HG02943 (cell line): ENCODE measurements at regions not wholly inside any gene's neighbourhood (a gene's known extent, or its start where the extent isn't known, plus 50 kb on each side); places are given as distances from the start of the nearest gene placed in this dataset.
"Not testable (repeated sequence)": the region's sequence is repeated elsewhere in the genome, so short reads cannot be mapped to it uniquely, and the experiment has no call there.

ENCODE experiments used
- ATAC-seq: cut with Tn5 transposase; IDR thresholded peaks from one replicate; pipeline ENCODE4 v1.9.1; 2021; ENCODE audit warnings: mild to moderate bottlenecking, low read depth, moderate library complexity; ENCODE audit not compliant: unreplicated experiment

GRCh38 chr11:15825976-15826650, 530.2 kb downstream of the SOX6 start:
- no peak for ATAC-seq

- ATAC-seq: peak; percentile 69
Measured at GRCh38 chr11:15826826-15827225, 529.5 kb downstream of the SOX6 start.

GRCh38 chr11:15828215-15828853, 528.0 kb downstream of the SOX6 start:
- ATAC-seq: no peak

- ATAC-seq: no peak
Measured at GRCh38 chr11:15829312-15829711, 527.0 kb downstream of the SOX6 start.

DNA sequence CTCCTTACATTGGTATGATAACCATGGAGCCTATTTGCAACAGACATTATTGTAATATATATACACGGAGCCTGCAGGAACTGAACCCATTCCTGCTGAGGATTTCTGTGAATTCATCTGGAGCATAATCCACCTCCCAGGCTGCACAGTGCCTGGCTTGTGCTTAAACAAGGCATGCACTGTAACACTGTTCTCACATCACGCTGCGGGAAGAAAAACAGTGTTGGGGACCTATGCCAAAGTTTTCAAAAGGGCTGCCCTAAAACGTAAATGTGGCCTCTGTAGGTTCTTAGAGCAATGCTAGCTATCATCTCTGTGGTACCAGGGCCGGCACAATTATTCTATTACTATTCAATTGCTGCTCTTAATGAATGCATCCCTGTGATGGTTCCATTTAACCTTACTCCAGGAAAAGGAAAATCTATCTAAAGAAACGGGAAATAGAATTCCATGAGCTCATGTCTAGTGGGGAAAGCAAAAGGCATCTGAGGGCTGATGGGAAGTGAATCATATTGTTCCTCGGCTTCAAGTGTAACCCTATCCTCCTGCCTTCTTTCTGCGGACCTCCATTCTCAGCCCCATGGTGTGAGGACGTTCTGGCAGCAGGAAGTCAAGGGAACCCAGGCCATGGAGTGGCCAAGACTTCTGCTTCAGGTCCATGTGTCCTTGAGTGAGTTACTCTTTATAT, 525.5 kb downstream of the SOX6 start:
- ATAC-seq: no peak

- ATAC-seq: no peak
Measured at GRCh38 chr11:15835788-15836411, 520.4 kb downstream of the SOX6 start.

DNA sequence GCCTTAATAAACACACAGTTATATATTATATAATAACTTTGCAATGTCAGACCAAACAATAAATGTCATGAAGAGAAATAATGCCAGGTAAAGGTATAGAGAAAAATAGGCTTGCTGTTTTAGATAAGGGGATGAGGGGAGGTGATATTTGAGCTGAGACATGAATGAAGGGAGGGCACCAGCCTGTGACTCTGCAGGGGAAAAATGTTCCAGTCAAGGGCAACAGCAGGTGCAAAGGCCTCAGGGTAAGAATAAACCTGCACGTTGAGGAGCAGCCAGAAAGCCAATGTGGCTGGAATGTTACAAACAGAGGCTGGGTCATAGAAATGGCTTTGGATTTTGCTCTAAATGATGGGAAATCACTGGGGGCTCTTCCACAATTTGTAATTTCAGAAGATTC, 519.6 kb downstream of the SOX6 start:
- ATAC-seq: no peak

DNA sequence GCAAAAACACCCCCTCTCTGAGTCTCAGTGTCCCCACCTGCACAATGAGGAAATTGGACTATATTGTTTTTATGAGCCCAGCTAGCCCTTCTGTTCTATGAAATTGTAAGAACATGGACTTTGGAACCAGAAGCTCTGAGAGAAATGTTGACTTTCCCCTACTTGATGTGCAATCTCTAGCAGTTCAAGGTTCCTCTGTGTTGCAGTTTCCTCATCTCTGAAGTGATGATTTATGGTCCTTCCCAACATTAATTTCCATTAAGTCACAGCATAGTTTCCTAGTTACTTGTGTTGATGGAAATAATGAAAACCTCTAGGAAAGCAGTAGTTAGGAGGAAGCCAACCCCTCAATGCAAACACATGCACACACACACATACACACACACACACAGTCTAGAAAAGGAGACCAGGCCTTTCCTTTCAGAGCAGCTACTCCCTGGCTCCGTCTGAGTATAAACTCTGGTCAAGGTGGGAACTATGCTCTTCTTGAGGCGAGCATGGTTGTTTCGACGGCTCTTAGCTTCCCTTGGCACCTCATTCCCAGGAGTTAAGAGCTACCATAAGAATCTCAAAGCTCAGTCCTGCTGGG, 518.4 kb downstream of the SOX6 start:
- no peak for ATAC-seq

DNA sequence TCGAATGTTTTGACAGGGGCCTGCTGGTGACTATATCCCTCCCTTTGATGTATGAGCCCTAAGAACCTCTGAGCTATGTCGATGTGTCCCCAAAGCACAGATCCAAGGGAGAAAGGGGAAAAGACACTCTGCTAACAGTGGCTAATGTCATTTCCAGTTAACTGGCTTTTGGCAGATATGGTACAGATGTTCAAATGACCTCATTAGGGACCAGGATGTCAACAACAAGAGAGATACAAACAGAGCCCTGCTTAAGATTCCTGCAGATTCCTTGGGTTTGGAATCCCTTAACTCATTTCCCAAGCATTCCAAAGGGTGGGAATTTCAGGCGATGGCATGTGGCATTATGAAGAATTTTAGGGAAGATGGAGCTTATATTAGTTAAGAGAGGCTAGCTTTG, 517.3 kb downstream of the SOX6 start:
- no peak for ATAC-seq

DNA sequence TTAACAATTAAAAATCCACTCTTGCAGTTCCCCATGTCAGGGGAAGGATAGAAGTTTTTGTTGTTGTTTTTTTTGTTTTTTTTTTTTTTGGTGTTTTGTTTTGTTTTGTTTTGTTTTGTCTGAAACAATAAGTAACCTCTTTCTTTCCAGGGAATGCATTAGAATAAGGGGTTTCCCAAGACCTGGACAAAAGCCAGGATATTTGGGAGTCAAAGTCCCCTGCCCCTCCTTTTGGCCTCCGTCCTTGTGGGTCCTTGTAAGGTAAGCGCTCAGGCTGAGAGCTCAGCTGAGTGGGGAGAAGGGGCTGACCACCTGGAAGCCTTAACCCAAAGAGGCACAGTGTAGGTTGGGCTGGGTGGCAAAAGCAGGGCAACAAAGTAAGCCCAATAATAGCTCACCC, 515.4 kb downstream of the SOX6 start:
- ATAC-seq: no peak

GRCh38 chr11:15841931-15842740, 514.2 kb downstream of the SOX6 start:
- ATAC-seq: no peak

DNA sequence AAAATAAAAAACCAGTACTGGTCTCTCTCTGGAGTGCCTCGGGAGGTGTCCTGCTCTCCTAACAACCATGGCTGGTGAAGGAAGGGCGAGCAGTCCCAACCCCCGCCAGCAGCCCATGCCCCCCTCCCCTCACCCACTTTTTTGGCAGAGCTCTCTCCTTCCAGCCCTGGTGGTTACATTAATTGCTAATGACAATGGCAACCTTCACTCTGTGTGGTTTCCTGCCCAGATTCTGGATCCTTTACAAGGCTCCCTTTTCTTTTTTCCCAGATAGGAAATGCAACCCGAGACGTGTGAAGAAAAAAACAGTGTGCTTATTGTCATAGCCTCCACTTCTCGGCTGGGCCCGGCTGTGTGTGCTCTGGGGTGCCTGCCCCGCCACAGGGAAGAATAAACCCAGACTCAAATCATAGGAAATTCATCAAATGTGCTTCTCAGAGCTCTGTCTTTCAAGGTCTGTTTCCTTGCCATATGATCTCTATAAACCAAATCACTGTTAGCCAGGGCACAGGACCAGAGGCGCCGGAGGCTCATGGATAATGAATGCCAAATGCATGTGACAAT, 513.0 kb downstream of the SOX6 start:
- no peak for ATAC-seq

GRCh38 chr11:15845261-15845660, 511.1 kb downstream of the SOX6 start:
- ATAC-seq: no peak

DNA sequence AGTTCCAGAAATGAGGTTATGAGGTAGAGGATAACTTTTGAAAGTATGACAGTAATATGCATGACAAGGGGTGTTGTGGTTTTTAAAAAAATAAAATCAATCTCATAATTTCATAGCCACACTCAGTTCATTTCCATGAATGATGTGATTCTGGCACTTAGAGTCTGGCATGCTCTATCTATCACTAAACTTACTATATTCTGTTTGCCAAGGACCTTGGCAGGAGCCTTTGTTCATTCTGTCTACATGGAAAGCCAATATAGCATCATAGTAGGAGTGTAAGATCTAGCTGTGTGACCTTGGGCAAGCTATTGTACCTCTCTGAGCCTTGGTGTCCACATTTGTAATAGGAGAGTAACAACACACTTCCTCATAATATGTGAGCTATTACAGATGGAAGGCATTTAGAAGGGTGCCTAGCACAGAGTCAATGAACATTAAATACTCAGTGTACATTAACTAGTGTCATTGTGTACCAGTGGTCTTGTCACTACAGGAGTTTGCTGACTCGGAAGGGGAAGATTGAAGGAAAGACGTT, 507.6 kb downstream of the SOX6 start:
- ATAC-seq: no peak

DNA sequence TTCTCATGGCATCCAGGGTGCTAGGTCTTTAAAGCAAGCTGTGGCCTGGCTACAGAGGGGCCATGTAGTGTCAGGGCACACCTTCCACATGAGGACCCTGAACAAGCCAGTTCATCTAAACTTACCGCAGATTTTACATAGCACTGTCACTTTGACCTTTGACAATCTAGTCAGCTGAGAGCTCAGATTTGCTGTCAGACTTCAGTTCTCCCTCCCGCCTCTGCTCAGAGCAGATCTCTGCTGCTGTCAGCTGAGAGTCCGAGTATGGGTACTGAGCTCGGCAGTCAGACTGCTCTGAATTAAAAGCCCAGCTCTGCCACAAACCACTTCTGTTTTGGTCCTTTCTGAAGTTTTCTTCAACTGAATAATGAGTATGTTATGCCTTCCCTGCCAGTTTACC, 507.1 kb downstream of the SOX6 start:
- ATAC-seq: no peak

DNA sequence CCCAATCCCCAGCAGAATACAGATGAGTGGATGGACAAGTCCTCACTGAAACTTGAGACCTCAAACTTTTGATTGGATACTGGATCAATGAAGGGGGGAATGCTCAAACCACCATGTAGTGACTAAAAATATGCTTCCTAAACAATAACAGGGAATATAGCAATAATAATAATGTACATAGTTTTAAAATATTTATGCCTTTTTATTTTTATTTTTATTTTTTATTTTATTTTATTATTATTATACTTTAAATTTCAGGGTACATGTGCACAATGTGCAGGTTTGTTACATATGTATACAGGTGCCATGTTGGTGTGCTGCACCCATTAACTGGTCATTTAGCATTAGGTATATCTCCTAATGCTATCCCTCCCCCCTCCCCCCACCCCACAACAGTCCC, 506.0 kb downstream of the SOX6 start:
- ATAC-seq: not testable (repeated sequence)

DNA sequence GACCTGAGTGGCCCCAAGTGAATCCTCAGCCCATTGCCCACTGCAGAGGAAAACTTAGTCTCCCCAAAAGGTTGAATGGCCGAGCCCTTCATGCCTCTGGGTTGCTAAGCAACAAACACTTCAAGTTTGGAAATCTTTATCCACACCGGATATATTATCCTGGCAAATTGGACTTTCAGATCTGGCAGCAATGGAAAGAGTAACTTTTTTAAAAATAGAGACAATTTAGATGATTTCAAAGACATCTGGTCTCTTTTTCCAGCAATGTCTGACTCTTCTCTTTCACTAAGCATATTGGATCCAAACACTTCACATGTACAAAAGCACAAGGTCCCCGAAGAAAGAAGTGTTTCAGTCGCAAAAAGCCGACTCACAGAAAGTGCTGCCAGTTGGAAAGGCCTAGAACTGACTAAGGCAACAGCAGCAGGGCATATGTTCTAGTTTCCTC, 505.3 kb downstream of the SOX6 start:
- ATAC-seq: no peak

DNA sequence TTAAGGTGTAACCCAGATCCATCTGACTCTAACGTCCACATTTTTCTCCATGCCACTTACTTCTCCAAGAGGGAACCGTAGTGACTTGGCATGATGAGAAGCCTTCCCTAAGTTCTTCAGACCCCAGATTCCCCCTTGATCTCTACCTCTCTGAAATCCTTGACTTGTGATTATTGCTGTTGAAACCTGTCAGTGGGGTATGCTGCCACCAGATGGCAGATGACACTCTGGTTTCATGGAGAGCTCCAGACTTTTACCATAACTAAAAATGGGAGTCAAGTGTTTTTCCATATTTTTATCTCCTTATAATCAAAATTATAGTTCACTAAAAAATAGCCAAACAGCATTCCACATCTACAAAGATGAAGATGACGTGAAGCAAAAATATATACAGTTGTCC, 504.2 kb downstream of the SOX6 start:
- no peak for ATAC-seq

DNA sequence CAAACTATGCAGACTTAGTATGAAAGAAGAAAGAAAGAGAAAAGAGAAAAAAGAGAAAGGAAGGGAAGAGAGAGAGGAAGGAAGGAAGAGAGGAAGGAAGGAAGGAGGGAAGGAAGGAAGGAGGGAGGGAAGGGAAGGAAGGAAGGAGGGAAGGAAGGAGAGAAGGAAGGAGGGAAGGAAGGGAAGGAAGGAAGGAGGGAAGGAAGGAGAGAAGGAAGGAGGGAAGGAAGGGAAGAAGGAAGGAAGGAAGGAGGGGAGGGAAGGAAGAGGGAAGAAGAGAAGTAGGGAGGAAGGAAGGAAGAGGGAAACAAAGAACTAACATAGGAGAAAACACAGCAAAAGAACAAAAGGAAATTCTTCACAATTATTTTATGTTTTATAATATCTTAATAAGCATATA, 502.1 kb downstream of the SOX6 start:
- ATAC-seq: no peak

GRCh38 chr11:15858881-15859280, 497.5 kb downstream of the SOX6 start:
- no peak for ATAC-seq
